BLaER1 (cell line): ENCODE measurements at regions not wholly inside any gene's neighbourhood (a gene's known extent, or its start where the extent isn't known, plus 50 kb on each side); places are given as distances from the start of the nearest gene placed in this dataset.

Experiments used
- H3K27ac ChIP-seq: shearing (Covaris generic); formaldehyde crosslinking; 2 replicates; pipeline ENCODE4 v1.8.1; 2022
- H3K27me3 ChIP-seq: shearing (Covaris generic); formaldehyde crosslinking; 2 replicates; pipeline ENCODE4 v1.8.1; 2022
- H3K36me3 ChIP-seq: shearing (Covaris generic); formaldehyde crosslinking; 2 replicates; pipeline ENCODE4 v1.8.1; 2022
- H3K4me1 ChIP-seq: shearing (Covaris generic); formaldehyde crosslinking; 2 replicates; pipeline ENCODE4 v1.8.1; 2022
- H3K4me2 ChIP-seq: shearing (Covaris generic); formaldehyde crosslinking; 2 replicates; pipeline ENCODE4 v1.8.1; 2022
- H3K4me3 ChIP-seq: shearing (Covaris generic); formaldehyde crosslinking; 2 replicates; pipeline ENCODE4 v1.8.1; 2022
- H3K9ac ChIP-seq: shearing (Covaris generic); formaldehyde crosslinking; 2 replicates; pipeline ENCODE4 v1.8.1; 2022
- H3K9me3 ChIP-seq: shearing (Covaris generic); formaldehyde crosslinking; 2 replicates; pipeline ENCODE4 v1.8.1; 2022
- H4K20me1 ChIP-seq: shearing (Covaris generic); formaldehyde crosslinking; 2 replicates; pipeline ENCODE4 v1.8.1; 2022
- Cebpa-rat ChIP-seq: shearing (Covaris generic); IDR thresholded peaks from 2 replicates; pipeline ENCODE4 v1.8.1; 2022

DNA sequence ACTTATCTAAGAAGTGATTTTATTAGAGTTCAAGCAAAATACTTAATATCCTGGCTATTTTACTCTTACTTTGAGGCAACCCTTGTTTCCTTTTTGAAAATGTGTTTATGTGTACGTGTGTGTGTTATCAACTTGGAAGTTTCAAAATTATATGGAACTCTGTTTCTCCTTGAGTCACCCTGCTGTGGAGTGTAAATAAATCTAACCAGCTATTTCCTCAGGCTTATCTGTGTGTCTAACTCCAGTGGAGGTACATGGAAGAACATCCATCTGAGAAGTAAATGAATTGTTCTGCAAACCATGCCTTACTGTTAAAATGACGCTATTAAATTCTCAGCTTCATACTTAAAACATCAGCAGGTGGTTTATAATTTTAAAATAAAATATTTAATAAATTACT, 583.4 kb upstream of the SLITRK5 start:
- no peak overlapping the region for H3K9ac ChIP-seq
- no peaks in the 10 kb centered on the region for H3K9me3 ChIP-seq
- H4K20me1 ChIP-seq: no peaks in the 10 kb centered on the region
- H3K4me1 ChIP-seq: no peaks in the 10 kb centered on the region
- H3K4me2 ChIP-seq: no peak overlapping the region
- TF ChIP-seq Cebpa-rat: no peak
- no peaks in the 10 kb centered on the region for H3K36me3 ChIP-seq
- H3K4me3 ChIP-seq: no peak overlapping the region
- H3K27me3 ChIP-seq: no peaks in the 10 kb centered on the region
- H3K27ac ChIP-seq: no peak overlapping the region

DNA sequence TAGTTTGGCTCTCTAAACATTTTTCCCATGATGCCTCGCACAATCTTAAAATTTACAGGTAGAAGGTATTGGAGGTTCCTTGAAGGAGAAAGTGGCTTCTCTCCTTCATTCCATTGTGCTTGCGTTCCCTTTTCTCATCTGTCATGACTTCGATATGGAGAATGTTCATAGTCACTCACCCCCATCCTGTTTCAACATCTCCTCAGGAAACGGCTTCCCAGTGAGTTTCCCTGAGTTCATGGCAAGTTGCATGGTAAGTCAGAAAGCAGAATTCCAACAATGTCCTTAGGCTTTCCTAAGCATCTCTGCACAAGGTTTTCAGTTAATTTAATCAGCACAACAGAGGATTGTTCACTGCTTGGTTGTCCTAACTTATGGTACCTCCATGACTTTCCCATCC, 581.8 kb upstream of the SLITRK5 start:
- no peak overlapping the region for H3K4me2 ChIP-seq
- no peak for TF ChIP-seq Cebpa-rat
- no peaks in the 10 kb centered on the region for H3K36me3 ChIP-seq
- H3K4me3 ChIP-seq: no peak overlapping the region
- no peaks in the 10 kb centered on the region for H3K27me3 ChIP-seq
- H3K27ac ChIP-seq: no peak overlapping the region
- H4K20me1 ChIP-seq: no peaks in the 10 kb centered on the region
- no peak overlapping the region for H3K9ac ChIP-seq
- H3K9me3 ChIP-seq: no peaks in the 10 kb centered on the region
- no peaks in the 10 kb centered on the region for H3K4me1 ChIP-seq

DNA sequence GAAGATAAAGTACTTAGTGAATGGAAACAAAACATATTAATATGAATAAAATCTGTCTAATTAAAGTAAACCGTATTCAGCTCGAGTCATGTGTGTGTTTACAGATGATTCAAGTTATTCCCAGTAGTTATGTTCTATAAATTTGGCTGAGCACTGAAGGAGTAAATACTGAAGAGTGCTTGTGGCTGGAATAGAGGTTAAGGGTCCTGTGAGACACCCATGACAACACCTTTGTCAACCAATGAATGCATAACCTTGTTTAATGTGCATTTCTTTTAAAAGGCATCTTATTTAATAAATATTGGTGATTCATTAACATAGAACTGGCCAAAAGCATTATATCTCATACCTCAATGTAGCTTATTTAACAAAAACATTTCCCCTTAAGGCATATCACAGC, 577.8 kb upstream of the SLITRK5 start:
- no peak overlapping the region for H3K9ac ChIP-seq
- H3K4me3 ChIP-seq: no peak overlapping the region
- H3K9me3 ChIP-seq: no peaks in the 10 kb centered on the region
- H3K27ac ChIP-seq: no peak overlapping the region
- H3K27me3 ChIP-seq: no peaks in the 10 kb centered on the region
- no peak overlapping the region for H3K4me2 ChIP-seq
- no peaks in the 10 kb centered on the region for H4K20me1 ChIP-seq
- no peaks in the 10 kb centered on the region for H3K36me3 ChIP-seq
- H3K4me1 ChIP-seq: no peaks in the 10 kb centered on the region
- TF ChIP-seq Cebpa-rat: no peak

DNA sequence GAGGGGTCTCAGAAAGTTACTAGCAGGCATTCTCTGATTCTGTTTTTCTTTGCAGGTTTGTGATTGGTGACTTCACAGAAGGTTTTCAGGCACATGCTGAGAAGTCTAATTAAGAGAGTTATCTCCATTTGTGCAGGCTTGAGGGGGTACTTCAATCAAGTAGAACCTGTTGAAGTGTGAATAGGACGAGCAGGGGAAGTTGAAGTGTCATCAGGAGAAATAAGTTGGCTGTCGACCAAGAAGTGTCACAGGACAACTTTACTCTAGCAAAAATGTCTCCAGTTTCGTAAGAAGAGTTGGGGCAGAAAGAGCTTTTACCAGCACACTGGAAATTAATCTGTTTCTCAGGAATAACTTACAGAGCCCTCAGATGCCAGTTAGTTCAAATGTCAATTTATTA, 576.5 kb upstream of the SLITRK5 start:
- no peak overlapping the region for H3K27ac ChIP-seq
- no peak overlapping the region for H3K4me2 ChIP-seq
- no peaks in the 10 kb centered on the region for H4K20me1 ChIP-seq
- H3K27me3 ChIP-seq: no peaks in the 10 kb centered on the region
- H3K4me1 ChIP-seq: no peaks in the 10 kb centered on the region
- H3K9me3 ChIP-seq: no peaks in the 10 kb centered on the region
- no peak overlapping the region for H3K9ac ChIP-seq
- no peaks in the 10 kb centered on the region for H3K36me3 ChIP-seq
- no peak overlapping the region for H3K4me3 ChIP-seq
- no peak for TF ChIP-seq Cebpa-rat

DNA sequence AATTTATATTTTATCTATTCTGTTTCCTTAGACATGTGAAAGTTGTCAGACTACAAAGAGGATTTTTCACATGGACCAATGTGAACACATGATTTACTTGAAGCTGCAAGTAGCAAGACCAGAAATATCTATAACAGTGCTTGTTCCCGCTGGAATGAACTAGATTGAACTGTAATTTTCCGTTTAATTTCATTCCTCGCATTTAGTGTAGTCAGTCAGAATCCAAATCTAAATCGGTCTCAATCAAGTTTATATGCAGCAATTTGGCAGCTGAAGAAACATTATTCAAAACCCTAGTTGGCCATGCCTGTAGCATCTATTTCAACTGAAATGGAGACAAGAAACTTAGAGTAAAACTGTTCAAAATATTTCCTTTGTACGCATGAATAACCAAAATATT, 570.7 kb upstream of the SLITRK5 start:
- no peaks in the 10 kb centered on the region for H3K36me3 ChIP-seq
- no peaks in the 10 kb centered on the region for H3K9me3 ChIP-seq
- no peak overlapping the region for H3K9ac ChIP-seq
- no peaks in the 10 kb centered on the region for H3K4me1 ChIP-seq
- H3K4me2 ChIP-seq: no peak overlapping the region
- no peaks in the 10 kb centered on the region for H3K27me3 ChIP-seq
- no peak overlapping the region for H3K4me3 ChIP-seq
- TF ChIP-seq Cebpa-rat: no peak
- no peak overlapping the region for H3K27ac ChIP-seq
- H4K20me1 ChIP-seq: no peaks in the 10 kb centered on the region

DNA sequence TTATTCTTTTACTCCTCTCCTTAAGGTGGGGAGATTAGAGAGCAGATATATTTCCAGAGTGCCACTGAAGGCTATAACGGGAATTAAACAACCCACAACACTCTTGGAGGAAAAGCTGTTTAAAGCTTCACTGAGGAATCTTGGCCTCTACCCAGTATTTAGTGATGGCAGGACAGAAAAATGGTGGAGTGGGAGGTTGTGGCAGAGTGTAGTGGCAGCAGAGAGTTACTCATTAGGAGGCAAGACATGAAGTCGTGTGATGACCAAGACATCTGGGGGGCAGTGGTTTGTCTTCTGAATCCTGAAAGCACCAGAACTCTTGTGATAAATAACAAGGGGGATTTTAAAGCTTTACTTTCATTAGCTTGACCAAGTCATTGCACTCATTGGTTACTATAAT, 563.5 kb upstream of the SLITRK5 start:
- H3K36me3 ChIP-seq: no peaks in the 10 kb centered on the region
- H3K9ac ChIP-seq: no peak overlapping the region
- no peak for TF ChIP-seq Cebpa-rat
- H4K20me1 ChIP-seq: no peaks in the 10 kb centered on the region
- H3K4me1 ChIP-seq: no peaks in the 10 kb centered on the region
- no peaks in the 10 kb centered on the region for H3K9me3 ChIP-seq
- no peaks in the 10 kb centered on the region for H3K27me3 ChIP-seq
- no peak overlapping the region for H3K4me2 ChIP-seq
- H3K4me3 ChIP-seq: no peak overlapping the region
- no peak overlapping the region for H3K27ac ChIP-seq

DNA sequence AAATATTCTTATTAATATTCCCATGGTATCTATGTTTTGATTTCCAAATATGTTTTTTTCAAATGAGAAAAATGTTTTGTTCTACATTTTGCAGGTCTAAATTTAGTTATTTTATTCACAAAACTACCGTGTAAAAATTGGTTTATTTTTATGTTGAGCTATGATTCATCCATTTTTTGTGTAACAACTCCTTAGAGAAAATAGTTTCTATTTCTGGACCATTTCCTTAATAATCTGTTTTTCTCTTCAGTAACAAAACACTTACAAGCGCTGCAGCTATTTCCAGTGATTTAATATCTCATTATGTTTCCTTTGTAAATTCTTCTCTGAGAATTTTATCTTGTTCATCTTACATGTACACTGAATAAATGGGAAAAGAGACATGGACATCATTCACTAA, 550.7 kb upstream of the SLITRK5 start:
- no peaks in the 10 kb centered on the region for H3K27me3 ChIP-seq
- no peak overlapping the region for H3K9ac ChIP-seq
- H3K4me1 ChIP-seq: peaks cover 47% of the 10 kb centered on the region
- no peak overlapping the region for H3K27ac ChIP-seq
- no peak for TF ChIP-seq Cebpa-rat
- H3K4me3 ChIP-seq: no peak overlapping the region
- H4K20me1 ChIP-seq: no peaks in the 10 kb centered on the region
- H3K9me3 ChIP-seq: no peaks in the 10 kb centered on the region
- no peaks in the 10 kb centered on the region for H3K36me3 ChIP-seq
- peak overlapping the region; percentile 9; the same call in 1 of the 2 replicates for H3K4me2 ChIP-seq

DNA sequence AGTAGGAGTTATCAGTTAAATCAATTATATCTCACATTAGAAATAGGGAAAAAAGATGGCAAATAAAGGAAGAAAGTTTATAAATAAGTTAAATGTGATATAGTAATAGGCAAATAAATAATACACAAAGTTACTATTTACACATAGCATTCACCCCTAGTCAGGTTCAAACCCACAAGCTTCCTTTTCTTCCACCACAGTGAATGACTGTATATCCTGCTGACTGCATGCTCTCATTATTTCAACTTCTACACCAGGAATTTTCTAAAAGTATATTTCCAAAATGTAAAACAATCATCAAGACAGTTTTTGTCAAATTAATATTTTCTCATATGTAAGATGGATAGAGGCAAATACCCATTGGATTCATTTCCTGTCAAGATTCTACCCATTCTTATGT, 548.6 kb upstream of the SLITRK5 start:
- no peak overlapping the region for H3K4me3 ChIP-seq
- no peak for TF ChIP-seq Cebpa-rat
- H3K9me3 ChIP-seq: peaks cover 4% of the 10 kb centered on the region; the same call in 1 of the 2 replicates
- no peaks in the 10 kb centered on the region for H3K36me3 ChIP-seq
- no peak overlapping the region for H3K27ac ChIP-seq
- peaks cover 47% of the 10 kb centered on the region for H3K4me1 ChIP-seq
- H3K4me2 ChIP-seq: peak overlapping the region; percentile 47
- H4K20me1 ChIP-seq: no peaks in the 10 kb centered on the region
- H3K9ac ChIP-seq: no peak overlapping the region
- no peaks in the 10 kb centered on the region for H3K27me3 ChIP-seq

DNA sequence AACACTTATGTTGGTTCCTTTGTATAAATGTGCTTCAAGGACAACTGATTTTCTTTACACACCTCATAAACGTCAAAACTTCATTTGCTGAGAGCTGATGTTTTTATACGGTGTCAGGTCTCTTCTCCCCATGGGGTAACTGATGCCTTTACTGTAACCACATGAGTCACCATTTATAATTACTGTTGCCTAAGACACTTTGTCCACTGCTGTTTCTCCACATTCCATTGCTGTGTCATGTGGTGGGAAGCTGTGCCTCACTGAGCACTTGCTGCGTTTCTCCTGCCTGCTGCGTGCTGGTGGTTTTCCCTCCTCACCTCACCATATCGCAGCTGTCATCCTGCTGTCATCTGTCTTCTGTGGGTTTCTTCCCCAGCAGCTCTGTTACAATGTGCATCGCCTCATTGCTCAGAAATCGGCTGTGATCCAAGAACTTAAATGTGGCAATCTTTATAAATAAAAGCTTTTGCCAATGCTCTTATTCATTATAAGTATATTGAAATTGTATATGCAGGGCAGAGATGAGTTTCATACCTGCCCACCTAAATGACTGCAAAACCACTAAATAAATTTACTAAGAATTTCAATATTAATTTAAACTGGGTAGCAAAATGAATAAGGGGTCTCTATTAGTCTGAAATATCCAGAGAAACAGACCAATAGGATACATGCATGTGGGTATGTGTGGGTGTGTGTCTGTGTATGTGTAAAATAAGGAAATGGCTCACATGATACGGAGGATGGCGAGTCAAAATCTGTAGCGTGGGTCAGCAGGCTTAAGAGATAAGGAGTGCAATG, 547.0 kb upstream of the SLITRK5 start:
- peak; percentile 84 for TF ChIP-seq Cebpa-rat
- H3K4me1 ChIP-seq: peaks cover 46% of the 10 kb centered on the region
- H3K9ac ChIP-seq: no peak overlapping the region
- peak overlapping the region; percentile 47 for H3K4me2 ChIP-seq
- H3K4me3 ChIP-seq: no peak overlapping the region
- H3K36me3 ChIP-seq: no peaks in the 10 kb centered on the region
- H3K27ac ChIP-seq: no peak overlapping the region
- H4K20me1 ChIP-seq: no peaks in the 10 kb centered on the region
- no peaks in the 10 kb centered on the region for H3K27me3 ChIP-seq
- H3K9me3 ChIP-seq: peaks cover 4% of the 10 kb centered on the region; the same call in 1 of the 2 replicates

DNA sequence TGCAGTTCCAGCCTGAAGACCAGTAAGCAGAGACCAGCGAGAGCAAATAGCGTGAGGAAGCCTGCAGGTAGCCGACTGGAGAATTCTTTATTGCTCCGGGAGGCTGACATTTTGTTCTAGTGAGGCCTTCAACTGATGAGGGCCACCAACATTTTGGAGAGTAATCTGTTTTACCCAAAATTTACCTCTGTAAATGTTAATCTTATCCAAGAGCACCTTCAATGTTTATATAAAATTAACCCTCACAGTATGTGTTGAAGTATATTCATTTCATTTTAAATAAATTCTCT, 546.4 kb upstream of the SLITRK5 start:
- Histone ChIP-seq H3K4me1 (peaks cover 43% of the 10 kb centered on the region), H3K9ac (no peak overlapping the region)

DNA sequence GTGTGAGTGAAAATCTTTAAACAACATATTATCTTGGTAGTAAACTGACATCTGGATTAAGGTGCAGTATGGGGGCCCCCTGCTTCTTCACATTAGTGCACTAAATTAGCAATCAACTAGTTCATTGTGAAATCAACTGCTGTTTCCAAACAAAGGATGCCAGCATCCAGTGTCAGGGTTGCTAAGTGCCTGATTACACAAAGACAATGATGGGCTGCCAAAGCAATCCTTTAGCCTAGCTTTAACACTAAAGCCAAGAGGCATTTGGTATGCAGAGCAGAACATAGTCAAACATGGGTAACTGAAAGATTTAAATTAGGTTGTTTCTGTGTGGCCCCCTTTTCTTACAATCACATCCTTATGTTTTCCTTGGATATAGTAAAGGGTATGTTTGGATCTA, 543.1 kb upstream of the SLITRK5 start:
- no peak for TF ChIP-seq Cebpa-rat
- no peak overlapping the region for H3K27ac ChIP-seq
- no peak overlapping the region for H3K4me2 ChIP-seq
- no peak overlapping the region for H3K9ac ChIP-seq
- H4K20me1 ChIP-seq: no peaks in the 10 kb centered on the region
- peaks cover 18% of the 10 kb centered on the region for H3K4me1 ChIP-seq
- H3K4me3 ChIP-seq: no peak overlapping the region
- no peaks in the 10 kb centered on the region for H3K36me3 ChIP-seq
- no peaks in the 10 kb centered on the region for H3K27me3 ChIP-seq
- peaks cover 4% of the 10 kb centered on the region; the same call in 1 of the 2 replicates for H3K9me3 ChIP-seq

More for the DNA sequence above, 546.4 kb upstream of the SLITRK5 start:
- H3K4me2 ChIP-seq: peak overlapping the region; percentile 47
- H4K20me1 ChIP-seq: no peaks in the 10 kb centered on the region
- no peaks in the 10 kb centered on the region for H3K27me3 ChIP-seq
- H3K4me3 ChIP-seq: no peak overlapping the region
- H3K9me3 ChIP-seq: peaks cover 4% of the 10 kb centered on the region; the same call in 1 of the 2 replicates
- H3K27ac ChIP-seq: no peak overlapping the region
- no peak for TF ChIP-seq Cebpa-rat
- H3K36me3 ChIP-seq: no peaks in the 10 kb centered on the region
